H1 (cell line): ENCODE measurements at regions not wholly inside any gene's neighbourhood (a gene's known extent, or its start where the extent isn't known, plus 50 kb on each side); places are given as distances from the start of the nearest gene placed in this dataset.

Source experiments
- CTCF ChIA-PET: fragments of 300-600 bp; sonication (Branson Sonifier 250); formaldehyde crosslinking; loops from one replicate; lab custom pipeline; 2021; ENCODE audit not compliant: partially characterized antibody; lab: Charles Lee
- POLR2A ChIA-PET: fragments of 300-600 bp; sonication (Branson Sonifier 250); formaldehyde crosslinking; loops from one replicate; lab custom pipeline; 2021; ENCODE audit warnings: inconsistent platforms; ENCODE audit not compliant: partially characterized antibody; lab: Charles Lee
- DNase-seq, 2 experiments: peaks; one replicate each; pipeline versions ENCODE4 v3.0.0 to v3.0.0-alpha.2; 2010 to 2022; ENCODE audit warnings: low spot score in 2 of 2, low read depth in 1 of 2, mixed read lengths in 1 of 2
- FAIRE-seq: peaks from 2 replicates; lab custom pipeline; 2011; peaks lifted over from hg19 to GRCh38; lab: Jason Lieb, UNC
- H2AFZ ChIP-seq: 2 replicates; pipeline ENCODE4 v1.8.1; 2012; ENCODE audit warnings: low read length, inconsistent platforms
- H2AK5ac ChIP-seq: 2 replicates; pipeline ENCODE4 v1.6.1; 2013; ENCODE audit warnings: low read depth, low read length
- H2BK120ac ChIP-seq: replicated peaks from 2 replicates; pipeline ENCODE3; 2013; ENCODE audit warnings: low read depth, low read length, inconsistent platforms
- H2BK12ac ChIP-seq: 2 replicates; pipeline ENCODE4 v1.6.1; 2013; ENCODE audit warnings: low read depth, low read length
- H2BK15ac ChIP-seq: 2 replicates; pipeline ENCODE4 v1.6.1; 2013; ENCODE audit warnings: low read length
- H2BK20ac ChIP-seq: 2 replicates; pipeline ENCODE4 v1.6.1; 2013; ENCODE audit warnings: low read length
- H2BK5ac ChIP-seq: 2 replicates; pipeline ENCODE4 v1.6.1; 2013; ENCODE audit warnings: low read depth, low read length
- H3K14ac ChIP-seq: 2 replicates; pipeline ENCODE4 v1.6.1; 2013; ENCODE audit warnings: inconsistent platforms; ENCODE audit not compliant: insufficient read length
- H3K18ac ChIP-seq: 2 replicates; pipeline ENCODE4 v1.6.1; 2013; ENCODE audit warnings: low read length; ENCODE audit errors: extremely low read depth
- H3K23ac ChIP-seq: 2 replicates; pipeline ENCODE4 v1.6.1; 2013; ENCODE audit warnings: inconsistent platforms; ENCODE audit not compliant: insufficient read length
- H3K23me2 ChIP-seq: 2 replicates; pipeline ENCODE4 v1.6.1; 2013; ENCODE audit warnings: low read depth, low read length
- H3K27ac ChIP-seq: 2 replicates; pipeline ENCODE4 v1.6.1; 2011; ENCODE audit warnings: low read depth, low read length, inconsistent platforms
- H3K27me3 ChIP-seq, 4 experiments: replicated peaks in 1 of 4; 1 replicate in 1 of 4; 2 replicates in 3 of 4; pipeline versions ENCODE4 v1.6.1 to v1.8.1; 2011 to 2013; ENCODE audit warnings: low read length in 3 of 4, mild to moderate bottlenecking in 3 of 4, inconsistent platforms in 2 of 4, mixed read lengths in 2 of 4, moderate library complexity in 1 of 4; ENCODE audit not compliant: control insufficient read depth in 3 of 4, insufficient read depth in 3 of 4; ENCODE audit errors: extremely low read depth in 1 of 4
- H3K36me3 ChIP-seq, 4 experiments: 2 replicates each; pipeline versions ENCODE4 v1.6.1 to v1.8.1; 2011 to 2013; ENCODE audit warnings: mild to moderate bottlenecking in 4 of 4, low read length in 3 of 4, moderate library complexity in 2 of 4, control low read depth in 1 of 4, inconsistent platforms in 1 of 4; ENCODE audit not compliant: insufficient read depth in 4 of 4, control insufficient read depth in 2 of 4
- H3K4ac ChIP-seq: replicated peaks from 2 replicates; pipeline ENCODE3; 2013; ENCODE audit warnings: low read length, low read depth, mixed read lengths, inconsistent platforms; ENCODE audit not compliant: insufficient read length
- H3K4me1 ChIP-seq, 4 experiments: replicated peaks in 1 of 4; 1 replicate in 1 of 4; 2 replicates in 3 of 4; pipeline versions ENCODE4 v1.6.1 to v1.8.1; 2011 to 2013; ENCODE audit warnings: low read length in 3 of 4, inconsistent platforms in 2 of 4, mixed read lengths in 1 of 4; ENCODE audit not compliant: insufficient read depth in 4 of 4, control insufficient read depth in 3 of 4
- H3K4me2 ChIP-seq, 2 experiments: 2 replicates each; pipeline versions ENCODE4 v1.6.1 to v1.8.1; 2011 to 2013; ENCODE audit warnings: low read depth in 2 of 2, low read length in 2 of 2, control low read depth in 1 of 2, inconsistent platforms in 1 of 2, mild to moderate bottlenecking in 1 of 2; ENCODE audit not compliant: insufficient read depth in 1 of 2
- H3K4me3 ChIP-seq, 4 experiments: fragments of 200-600, 300-600 bp in 1 of 4; sonication (generic), shearing (Covaris generic), sonication (Bioruptor Twin) in 1 of 4; 2 replicates each; pipeline versions ENCODE4 v1.5.1 to v1.8.1; 2011 to 2016; ENCODE audit warnings: low read length in 4 of 4, low read depth in 3 of 4, control low read depth in 2 of 4, inconsistent platforms in 2 of 4, mild to moderate bottlenecking in 2 of 4, mixed read lengths in 1 of 4, moderate library complexity in 1 of 4; ENCODE audit not compliant: insufficient read depth in 2 of 4; ENCODE audit errors: extremely low read depth in 1 of 4
- H3K56ac ChIP-seq: replicated peaks from 2 replicates; pipeline ENCODE3; 2013; ENCODE audit warnings: low read depth, mild to moderate bottlenecking, mixed read lengths, low read length, inconsistent platforms; ENCODE audit not compliant: insufficient read length
- H3K79me1 ChIP-seq: 2 replicates; pipeline ENCODE4 v1.6.1; 2013; ENCODE audit warnings: low read depth, low read length, control low read depth
- H3K79me2 ChIP-seq, 2 experiments: 2 replicates each; pipeline versions ENCODE4 v1.6.1 to v1.8.1; 2012 to 2013; ENCODE audit warnings: low read length in 2 of 2, mild to moderate bottlenecking in 2 of 2, inconsistent platforms in 1 of 2; ENCODE audit not compliant: insufficient read depth in 2 of 2, control insufficient read depth in 1 of 2
- H3K9ac ChIP-seq, 4 experiments: replicated peaks in 1 of 4; 1 replicate in 1 of 4; 2 replicates in 3 of 4; pipeline versions ENCODE4 v1.6.1 to v1.8.1; 2011 to 2013; ENCODE audit warnings: low read depth in 3 of 4, low read length in 3 of 4, control low read depth in 2 of 4, mild to moderate bottlenecking in 2 of 4, moderate library complexity in 2 of 4, inconsistent platforms in 1 of 4; ENCODE audit errors: extremely low read depth in 1 of 4
- H3K9me3 ChIP-seq, 2 experiments: 2 replicates each; pipeline versions ENCODE4 v1.6.1 to v1.8.1; 2012 to 2013; ENCODE audit warnings: mild to moderate bottlenecking in 2 of 2, moderate library complexity in 2 of 2, control low read depth in 1 of 2, inconsistent platforms in 1 of 2, low read depth in 1 of 2, low read length in 1 of 2, mixed read lengths in 1 of 2; ENCODE audit not compliant: insufficient read depth in 2 of 2
- H4K20me1 ChIP-seq, 2 experiments: replicated peaks in 1 of 2; 2 replicates each; pipeline versions ENCODE3 to v1.8.1; 2011 to 2013; ENCODE audit warnings: inconsistent platforms in 2 of 2, low read length in 2 of 2, mild to moderate bottlenecking in 1 of 2; ENCODE audit not compliant: insufficient read depth in 2 of 2, control insufficient read depth in 1 of 2
- H4K5ac ChIP-seq: 2 replicates; pipeline ENCODE4 v1.6.1; 2013; ENCODE audit warnings: low read length, low read depth, mixed read lengths, inconsistent platforms; ENCODE audit not compliant: insufficient read length
- H4K8ac ChIP-seq: 2 replicates; pipeline ENCODE4 v1.8.0; 2013; ENCODE audit warnings: mild to moderate bottlenecking, moderate library complexity, low read length, inconsistent platforms; ENCODE audit not compliant: insufficient read depth; ENCODE audit errors: extremely low read depth
- H4K91ac ChIP-seq: replicated peaks from 2 replicates; pipeline ENCODE3; 2013; ENCODE audit warnings: low read length, mixed read lengths, inconsistent platforms; ENCODE audit not compliant: insufficient read length
- ASH2L ChIP-seq: fragments of 200-600, 300-600 bp; sonication (generic); IDR thresholded peaks from one replicate; pipeline ENCODE4 v1.7.1; 2017; ENCODE audit warnings: low read length
- CHD1 ChIP-seq: IDR thresholded peaks from 2 replicates; pipeline ENCODE4 v1.6.1; 2012; ENCODE audit warnings: low read depth, low read length, improper control_type of control experiment
- NANOG ChIP-seq: IDR thresholded peaks from 2 replicates; pipeline ENCODE4 v1.6.1; 2011; ENCODE audit warnings: low read length, low read depth, mild to moderate bottlenecking, inconsistent platforms; ENCODE audit not compliant: insufficient read depth, poor library complexity, severe bottlenecking
- SP2 ChIP-seq: IDR thresholded peaks from 2 replicates; pipeline ENCODE4 v1.6.1; 2012; ENCODE audit warnings: mild to moderate bottlenecking, low read length, inconsistent platforms
- SRF ChIP-seq: IDR thresholded peaks from 2 replicates; pipeline ENCODE4 v1.6.1; 2011; ENCODE audit warnings: mild to moderate bottlenecking, low read depth, low read length, moderate library complexity
- TAF7 ChIP-seq: optimal IDR thresholded peaks from 2 replicates; pipeline ENCODE3; 2011; ENCODE audit warnings: low read depth, mild to moderate bottlenecking, inconsistent platforms, low read length, moderate library complexity, borderline replicate concordance
- WGBS, 2 experiments: shearing (Covaris generic) in 1 of 2; methylation state at CpG; one replicate each; pipeline versions ENCODE4 v1.1.6 to v1.1.7; 2013 to 2015; ENCODE audit warnings: low lambda C conversion rate in 2 of 2, mixed read lengths in 2 of 2, inconsistent platforms in 1 of 2, low coverage in 1 of 2, missing lambda C conversion rate in 1 of 2; ENCODE audit not compliant: insufficient replicate concordance in 2 of 2, insufficient coverage in 1 of 2, insufficient read length in 1 of 2; ENCODE audit errors: extremely low coverage in 1 of 2, missing lambda C conversion rate in 1 of 2; 5-methylcytosine and 5-hydroxymethylcytosine counted together

GRCh38 chr9:2497666-2498400, 123.8 kb upstream of the VLDLR start:
- H3K14ac ChIP-seq: no peak overlapping the region
- TF ChIP-seq TAF7 (no peak), NANOG (no peak), CHD1 (no peak), ASH2L (no peak), SP2 (no peak), SRF (no peak)
- H4K8ac ChIP-seq: no peak overlapping the region
- H3K4ac ChIP-seq: no peak overlapping the region
- H2AFZ ChIP-seq: no peak overlapping the region
- no peaks in the 10 kb centered on the region for H3K79me2 ChIP-seq
- no peaks in the 10 kb centered on the region for H3K27me3 ChIP-seq
- H3K9ac ChIP-seq: no peak overlapping the region
- H4K20me1 ChIP-seq: no peaks in the 10 kb centered on the region
- H3K4me1 ChIP-seq: peaks cover 0 to 6% (median 4%) of the 10 kb centered on the region in 4 experiments; a peak in 2 of 7 replicates
- H3K18ac ChIP-seq: no peak overlapping the region
- no peaks in the 10 kb centered on the region; a peak in 1 of 8 replicates for H3K36me3 ChIP-seq
- no peak overlapping the region for H3K27ac ChIP-seq
- H2BK120ac ChIP-seq: no peak overlapping the region
- CTCF ChIA-PET: interaction anchor here (0.7 kb wide), 1 partner anchor 351 kb away, joined by 3 read pairs; no protein-coding TSS in a partner anchor
- no peak overlapping the region for H2AK5ac ChIP-seq
- no peak overlapping the region for H3K4me2 ChIP-seq
- H3K23me2 ChIP-seq: no peaks in the 10 kb centered on the region
- FAIRE-seq (no peak), DNase-seq (no peak)
- POLR2A ChIA-PET: no interaction called here
- WGBS, 2 experiments: 65% methylated on average over 5 of the region's 5 CpGs; no CpG with 5 or more reads in 1 of the 2 experiments
- no peaks in the 10 kb centered on the region for H3K79me1 ChIP-seq
- H3K4me3 ChIP-seq: no peak overlapping the region
- no peak overlapping the region for H3K56ac ChIP-seq
- no peak overlapping the region for H2BK20ac ChIP-seq
- no peaks in the 10 kb centered on the region for H3K9me3 ChIP-seq
- H2BK15ac ChIP-seq: no peak overlapping the region
- no peak overlapping the region for H2BK5ac ChIP-seq
- no peak overlapping the region for H2BK12ac ChIP-seq
- H3K23ac ChIP-seq: no peak overlapping the region
- no peak overlapping the region for H4K5ac ChIP-seq
- no peak overlapping the region for H4K91ac ChIP-seq
